Trophoblast cell (in vitro differentiated cells and primary cell): ENCODE measurements at regions not wholly inside any gene's neighbourhood (a gene's known extent, or its start where the extent isn't known, plus 50 kb on each side); places are given as distances from the start of the nearest gene placed in this dataset.

Experiments used
- DNase-seq, 2 donors: peaks; one replicate each; pipeline ENCODE4 v3.0.0-alpha.2; 2016
- H2AFZ ChIP-seq: 2 replicates; pipeline ENCODE4 v1.6.1; 2013; ENCODE audit warnings: low read length, moderate library complexity, mild to moderate bottlenecking; ENCODE audit not compliant: insufficient read depth, poor library complexity
- H2AK5ac ChIP-seq: 2 replicates; pipeline ENCODE4 v1.6.1; 2013; ENCODE audit warnings: mild to moderate bottlenecking, low read length
- H2BK120ac ChIP-seq: 2 replicates; pipeline ENCODE4 v1.6.1; 2013; ENCODE audit warnings: low read length, mild to moderate bottlenecking, moderate library complexity; ENCODE audit not compliant: insufficient read depth, poor library complexity
- H2BK12ac ChIP-seq: 2 replicates; pipeline ENCODE4 v1.6.1; 2013; ENCODE audit warnings: mild to moderate bottlenecking, low read length, moderate library complexity
- H2BK5ac ChIP-seq: 2 replicates; pipeline ENCODE4 v1.6.1; 2013; ENCODE audit warnings: low read length, low read depth, moderate library complexity, mild to moderate bottlenecking; ENCODE audit not compliant: poor library complexity
- H3K14ac ChIP-seq: 2 replicates; pipeline ENCODE4 v1.6.1; 2013; ENCODE audit warnings: mild to moderate bottlenecking, low read length
- H3K18ac ChIP-seq: 2 replicates; pipeline ENCODE4 v1.6.1; 2013; ENCODE audit warnings: mild to moderate bottlenecking, low read length
- H3K23ac ChIP-seq: 2 replicates; pipeline ENCODE4 v1.6.1; 2013; ENCODE audit warnings: low read length
- H3K27ac ChIP-seq: 2 replicates; pipeline ENCODE4 v1.5.1; 2013; ENCODE audit warnings: low read depth, mild to moderate bottlenecking, inconsistent platforms, low read length, moderate library complexity
- H3K27me3 ChIP-seq: 2 replicates; pipeline ENCODE4 v1.6.1; 2013; ENCODE audit warnings: inconsistent platforms, mild to moderate bottlenecking, low read length, moderate library complexity; ENCODE audit not compliant: insufficient read depth
- H3K36me3 ChIP-seq, 2 experiments: 1 replicate in 1 of 2; 2 replicates in 1 of 2; pipeline ENCODE4 v1.6.1; 2013; ENCODE audit warnings: low read length in 2 of 2, mild to moderate bottlenecking in 2 of 2, moderate library complexity in 1 of 2; ENCODE audit not compliant: insufficient read depth in 2 of 2, control insufficient read depth in 1 of 2
- H3K4ac ChIP-seq: 2 replicates; pipeline ENCODE4 v1.6.1; 2013; ENCODE audit warnings: low read depth, mild to moderate bottlenecking, low read length, moderate library complexity
- H3K4me1 ChIP-seq, 2 experiments: 1 replicate in 1 of 2; 2 replicates in 1 of 2; pipeline ENCODE4 v1.6.1; 2013; ENCODE audit warnings: low read length in 2 of 2, mild to moderate bottlenecking in 2 of 2, moderate library complexity in 1 of 2; ENCODE audit not compliant: insufficient read depth in 2 of 2, control insufficient read depth in 1 of 2
- H3K4me2 ChIP-seq: 2 replicates; pipeline ENCODE4 v1.6.1; 2013; ENCODE audit warnings: inconsistent platforms, mild to moderate bottlenecking, low read length, moderate library complexity
- H3K4me3 ChIP-seq: 2 replicates; pipeline ENCODE4 v1.5.1; 2013; ENCODE audit warnings: mild to moderate bottlenecking, low read depth, low read length, inconsistent platforms
- H3K79me1 ChIP-seq: one replicate; pipeline ENCODE4 v1.6.1; 2013; ENCODE audit warnings: low read length
- H3K79me2 ChIP-seq: 2 replicates; pipeline ENCODE4 v1.6.1; 2013; ENCODE audit warnings: low read length, mild to moderate bottlenecking; ENCODE audit not compliant: control insufficient read depth, insufficient read depth, poor library complexity
- H3K9ac ChIP-seq: 2 replicates; pipeline ENCODE4 v1.6.1; 2013; ENCODE audit warnings: mild to moderate bottlenecking, low read length
- H3K9me3 ChIP-seq: 2 replicates; pipeline ENCODE4 v1.6.1; 2013; ENCODE audit warnings: low read depth, mild to moderate bottlenecking, control low read depth, inconsistent platforms, low read length; ENCODE audit not compliant: insufficient read depth
- H4K12ac ChIP-seq: 2 replicates; pipeline ENCODE4 v1.6.1; 2013; ENCODE audit warnings: low read depth, mild to moderate bottlenecking, low read length, moderate library complexity
- H4K8ac ChIP-seq: 2 replicates; pipeline ENCODE4 v1.6.1; 2013; ENCODE audit warnings: low read depth, mild to moderate bottlenecking, low read length, moderate library complexity
- H4K91ac ChIP-seq: one replicate; pipeline ENCODE4 v1.6.1; 2013; ENCODE audit warnings: low read depth, mild to moderate bottlenecking, low read length, moderate library complexity
- WGBS: extraction: QIAGEN DNeasy Blood & Tissue Kit; methylation state at CpG from one replicate; pipeline ENCODE4 v1.1.7; 2013; ENCODE audit warnings: missing lambda C conversion rate; ENCODE audit not compliant: insufficient read length, insufficient coverage; ENCODE audit errors: extremely low coverage; 5-methylcytosine and 5-hydroxymethylcytosine counted together

DNA sequence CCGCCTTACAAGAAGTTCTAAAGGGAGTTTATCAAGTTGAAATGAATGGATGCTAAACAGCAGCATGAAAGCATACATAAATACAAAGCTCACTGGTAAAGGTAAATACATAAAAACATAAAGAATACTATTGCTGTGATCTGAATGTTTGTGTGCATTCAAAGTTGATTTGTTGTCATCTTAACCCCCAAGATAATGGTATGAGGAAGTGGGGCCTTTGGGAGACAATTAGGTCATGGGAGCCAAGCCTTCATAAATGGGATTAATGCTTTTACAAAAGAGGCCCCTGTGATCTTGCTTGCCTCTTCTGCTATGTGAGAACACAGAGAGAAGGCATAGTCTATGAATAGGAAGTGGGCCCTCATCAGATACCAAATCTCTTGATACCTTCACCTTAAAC lies 209.0 kb upstream of the SAMSN1 start:
- no CpG with 5 or more reads among the region's 1 CpG for WGBS
- no peak overlapping the region for H4K8ac ChIP-seq
- H2BK5ac ChIP-seq, result no peak overlapping the region
- no peak overlapping the region for H3K4ac ChIP-seq
- H2AK5ac ChIP-seq, result no peak overlapping the region
- no peak overlapping the region for H3K4me2 ChIP-seq
- no peak overlapping the region for H3K14ac ChIP-seq
- H3K9me3 ChIP-seq, result no peaks in the 10 kb centered on the region
- H2BK120ac ChIP-seq, result no peak overlapping the region
- no peak overlapping the region for H2AFZ ChIP-seq
- DNase-seq, result no peak
- no peak overlapping the region for H3K9ac ChIP-seq
- no peaks in the 10 kb centered on the region for H3K79me2 ChIP-seq
- H3K18ac ChIP-seq, result no peak overlapping the region
- no peaks in the 10 kb centered on the region for H3K79me1 ChIP-seq
- no peaks in the 10 kb centered on the region for H3K4me1 ChIP-seq
- H3K4me3 ChIP-seq, result no peak overlapping the region
- no peak overlapping the region for H4K91ac ChIP-seq
- no peak overlapping the region for H3K27ac ChIP-seq
- H3K36me3 ChIP-seq, result no peaks in the 10 kb centered on the region
- no peak overlapping the region for H3K23ac ChIP-seq
- no peaks in the 10 kb centered on the region for H3K27me3 ChIP-seq
- no peak overlapping the region for H2BK12ac ChIP-seq
- H4K12ac ChIP-seq, result no peak overlapping the region

DNA sequence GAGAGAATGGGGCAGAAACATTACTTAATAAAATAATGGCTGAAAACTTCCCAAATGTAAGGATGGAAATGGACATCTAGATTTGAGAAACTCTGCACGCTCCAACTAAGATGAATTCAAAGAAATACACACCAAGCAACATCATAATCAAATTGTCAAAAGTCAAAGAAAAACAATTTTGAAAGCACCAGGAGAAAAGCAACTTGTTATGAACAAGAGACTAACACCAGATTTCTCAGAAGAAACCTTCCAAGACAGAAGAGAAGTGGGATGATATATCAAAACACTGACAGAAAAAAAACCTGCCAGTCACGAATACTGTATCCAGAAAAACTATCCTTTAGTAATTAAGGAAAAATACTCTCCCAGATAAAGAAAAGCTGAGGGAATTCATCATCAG lies 208.6 kb upstream of the SAMSN1 start:
- Histone ChIP-seq H3K14ac (no peak overlapping the region), H3K79me2 (no peaks in the 10 kb centered on the region), H2BK12ac (no peak overlapping the region), H3K27me3 (no peaks in the 10 kb centered on the region), H2BK5ac (no peak overlapping the region), H3K36me3 (no peaks in the 10 kb centered on the region), H3K9ac (no peak overlapping the region), H3K18ac (no peak overlapping the region), H3K4ac (no peak overlapping the region), H4K8ac (no peak overlapping the region), H3K4me2 (no peak overlapping the region), H2BK120ac (no peak overlapping the region), H4K91ac (no peak overlapping the region), H4K12ac (no peak overlapping the region), H3K27ac (no peak overlapping the region), H2AFZ (no peak overlapping the region), H3K79me1 (no peaks in the 10 kb centered on the region), H2AK5ac (no peak overlapping the region), H3K23ac (no peak overlapping the region), H3K9me3 (no peaks in the 10 kb centered on the region), H3K4me3 (no peak overlapping the region), H3K4me1 (no peaks in the 10 kb centered on the region)
- DNase-seq, result no peak
- no CpG with 5 or more reads among the region's 2 CpGs for WGBS

DNA sequence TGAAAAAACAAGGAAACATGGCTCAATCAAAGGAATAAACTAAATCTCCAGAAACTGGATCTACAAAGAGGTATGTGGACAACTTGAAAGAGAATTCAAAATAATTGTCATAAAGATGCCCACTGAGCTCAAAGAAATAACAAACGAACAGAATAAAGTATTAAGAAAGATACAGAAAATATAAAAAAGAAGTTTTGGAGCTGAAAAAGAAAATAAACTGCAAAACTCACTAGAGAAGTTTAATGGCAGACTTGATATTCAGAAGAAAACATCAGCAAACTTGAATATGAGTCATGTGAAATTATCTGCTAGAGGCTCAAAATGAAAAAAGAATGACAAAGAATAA lies 208.1 kb upstream of the SAMSN1 start:
- WGBS, result no CpG with 5 or more reads among the region's 1 CpG
- no peaks in the 10 kb centered on the region for H3K9me3 ChIP-seq
- no peak overlapping the region for H3K14ac ChIP-seq

DNA sequence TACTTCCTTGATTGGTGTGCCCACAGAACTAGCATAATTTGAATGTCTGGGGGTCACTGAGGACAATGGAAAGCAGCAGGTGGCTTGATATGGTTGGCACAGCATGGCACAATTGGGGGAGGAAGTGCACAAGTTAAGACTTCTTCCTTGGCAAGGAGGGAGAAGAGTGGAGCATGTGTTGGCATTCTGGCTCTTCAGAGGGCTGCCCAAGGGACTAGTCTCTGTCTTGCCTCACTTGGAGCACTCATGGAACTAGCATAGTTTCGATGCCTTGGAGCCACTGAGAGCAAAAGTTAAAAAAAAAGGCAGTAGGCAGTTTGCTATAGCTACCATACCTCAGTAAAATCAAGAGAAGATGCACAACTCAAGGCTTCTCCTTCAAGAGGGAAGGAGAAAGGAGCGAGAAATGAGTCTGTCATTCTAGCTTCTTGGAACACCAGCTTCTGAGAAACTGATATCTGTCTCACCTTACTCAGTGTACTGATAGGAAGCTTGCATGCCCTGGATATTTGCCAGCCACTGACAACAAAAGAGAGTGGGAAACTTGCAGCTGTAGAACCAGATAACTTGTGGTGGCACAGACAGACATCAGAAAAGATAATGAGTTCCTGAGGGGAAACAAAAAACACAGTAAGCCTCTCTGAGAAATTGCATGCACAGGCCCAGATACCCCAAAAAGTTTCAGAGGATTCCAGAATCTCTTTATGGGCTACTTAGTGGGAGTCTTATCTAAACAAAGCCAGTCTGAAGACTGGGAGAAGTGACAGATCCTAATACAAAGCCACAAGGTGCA lies 207.5 kb upstream of the SAMSN1 start:
- H3K14ac ChIP-seq, result no peak overlapping the region
- H3K4me3 ChIP-seq, result no peak overlapping the region
- no peaks in the 10 kb centered on the region for H3K9me3 ChIP-seq
- H2BK12ac ChIP-seq, result no peak overlapping the region
- H2AK5ac ChIP-seq, result no peak overlapping the region
- H2BK120ac ChIP-seq, result no peak overlapping the region
- no peaks in the 10 kb centered on the region for H3K4me1 ChIP-seq
- H3K27ac ChIP-seq, result no peak overlapping the region
- no peaks in the 10 kb centered on the region for H3K36me3 ChIP-seq
- H4K12ac ChIP-seq, result no peak overlapping the region
- no peak for DNase-seq
- H4K91ac ChIP-seq, result no peak overlapping the region
- H3K79me2 ChIP-seq, result no peaks in the 10 kb centered on the region
- H3K23ac ChIP-seq, result no peak overlapping the region
- H3K4ac ChIP-seq, result no peak overlapping the region
- no peak overlapping the region for H3K4me2 ChIP-seq
- H4K8ac ChIP-seq, result no peak overlapping the region
- H3K79me1 ChIP-seq, result no peaks in the 10 kb centered on the region
- no peak overlapping the region for H2AFZ ChIP-seq
- no peak overlapping the region for H2BK5ac ChIP-seq
- no peak overlapping the region for H3K9ac ChIP-seq
- H3K27me3 ChIP-seq, result no peaks in the 10 kb centered on the region
- no CpG with 5 or more reads among the region's 2 CpGs for WGBS
- H3K18ac ChIP-seq, result no peak overlapping the region

More for the DNA sequence above, 208.1 kb upstream of the SAMSN1 start:
- Histone ChIP-seq H3K4ac (no peak overlapping the region), H2AFZ (no peak overlapping the region), H3K18ac (no peak overlapping the region), H3K9ac (no peak overlapping the region), H3K36me3 (no peaks in the 10 kb centered on the region), H3K79me2 (no peaks in the 10 kb centered on the region), H3K23ac (no peak overlapping the region), H3K27ac (no peak overlapping the region), H2BK120ac (no peak overlapping the region), H3K79me1 (no peaks in the 10 kb centered on the region), H3K4me3 (no peak overlapping the region), H2BK5ac (no peak overlapping the region), H2AK5ac (no peak overlapping the region), H3K27me3 (no peaks in the 10 kb centered on the region), H3K4me1 (no peaks in the 10 kb centered on the region), H3K4me2 (no peak overlapping the region), H2BK12ac (no peak overlapping the region), H4K8ac (no peak overlapping the region), H4K91ac (no peak overlapping the region), H4K12ac (no peak overlapping the region)
- DNase-seq, result no peak
